WI38 (cell line): ENCODE measurements at regions not wholly inside any gene's neighbourhood (a gene's known extent, or its start where the extent isn't known, plus 50 kb on each side); places are given as distances from the start of the nearest gene placed in this dataset.

ENCODE experiments used
- H3K4me3 ChIP-seq: 2 replicates; pipeline ENCODE4 v1.5.1; 2011; ENCODE audit warnings: low read depth, mild to moderate bottlenecking, control low read depth, low read length
- CTCF ChIP-seq: IDR thresholded peaks from 2 replicates; pipeline ENCODE4 v1.5.1; 2012; ENCODE audit warnings: low read depth, mild to moderate bottlenecking, control low read depth, low read length

- no peak overlapping the region for H3K4me3 ChIP-seq
- TF ChIP-seq CTCF: peak; percentile 12; the same call in 1 of the 2 replicates
Measured at GRCh38 chr4:19309378-19309777, 942.3 kb upstream of the SLIT2 start.

DNA sequence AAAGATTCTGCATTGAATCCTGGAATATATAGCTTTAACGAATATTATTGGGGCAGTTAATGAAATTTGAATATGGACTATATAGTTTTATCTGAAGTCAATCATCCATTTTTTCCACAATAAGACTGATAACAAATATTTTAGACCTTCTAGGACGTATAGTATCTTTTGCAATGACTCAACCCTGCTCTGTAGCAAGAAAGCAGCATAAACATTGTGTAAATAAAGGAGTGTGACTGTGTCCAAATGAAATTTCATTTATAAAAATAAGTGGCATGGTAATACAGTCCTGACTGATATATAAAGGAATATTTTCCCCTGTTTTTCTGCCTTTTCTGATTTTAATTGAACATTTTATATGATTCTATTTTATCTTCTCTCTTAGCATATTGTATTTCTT is 947.7 kb upstream of the SLIT2 start:
- TF ChIP-seq CTCF: no peak

GRCh38 chr4:19301527-19301926 is 950.2 kb upstream of the SLIT2 start:
- H3K4me3 ChIP-seq: no peak overlapping the region
- TF ChIP-seq CTCF: no peak

More for the DNA sequence above, 947.7 kb upstream of the SLIT2 start:
- H3K4me3 ChIP-seq: no peak overlapping the region

- no peak for TF ChIP-seq CTCF
- H3K4me3 ChIP-seq: no peak overlapping the region
Measured at GRCh38 chr4:19300213-19300612, 951.5 kb upstream of the SLIT2 start.

GRCh38 chr4:19298998-19299397 is 952.7 kb upstream of the SLIT2 start:
- H3K4me3 ChIP-seq: no peak overlapping the region
- TF ChIP-seq CTCF: no peak

GRCh38 chr4:19293781-19294180 is 957.9 kb upstream of the SLIT2 start:
- TF ChIP-seq CTCF: no peak
- H3K4me3 ChIP-seq: no peak overlapping the region

DNA sequence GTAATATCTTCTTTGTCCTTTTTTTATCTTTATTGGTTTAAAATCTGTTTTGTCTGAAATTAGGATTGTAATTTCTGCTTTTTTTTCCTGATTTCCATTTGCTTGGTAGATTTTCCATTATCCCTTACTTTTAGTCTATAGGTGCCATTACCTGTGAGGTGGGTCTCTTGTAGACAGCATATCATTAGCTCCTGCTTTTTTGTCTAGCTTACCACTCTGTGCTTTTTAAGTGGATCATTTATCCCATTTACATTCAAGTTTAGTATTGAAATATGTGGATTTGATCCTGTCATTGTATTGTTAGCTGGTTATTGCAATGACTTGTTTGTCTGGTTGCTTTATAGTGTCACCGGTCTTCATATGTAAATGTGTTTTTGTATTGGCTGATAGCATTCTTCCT is 958.6 kb upstream of the SLIT2 start:
- no peak overlapping the region for H3K4me3 ChIP-seq
- no peak for TF ChIP-seq CTCF

DNA sequence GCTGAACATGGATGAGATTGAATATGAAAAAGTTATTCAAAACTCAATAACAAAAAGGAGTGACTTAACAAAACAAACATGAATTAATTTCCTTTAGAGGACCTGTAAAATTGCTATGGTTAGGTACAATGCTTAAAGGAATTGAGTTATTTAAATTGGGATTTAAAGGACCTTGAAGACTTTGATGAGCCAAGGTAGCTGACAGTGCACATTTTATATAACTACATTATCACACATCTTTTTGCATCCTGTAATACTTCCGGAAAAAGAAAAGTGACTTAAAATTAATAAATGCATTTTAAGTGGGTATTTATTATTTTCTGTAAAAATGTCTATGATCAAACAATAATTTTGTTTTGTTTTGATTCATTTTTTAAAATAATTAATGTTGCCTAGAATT is 964.8 kb upstream of the SLIT2 start:
- no peak overlapping the region for H3K4me3 ChIP-seq
- no peak for TF ChIP-seq CTCF
